Activated CD4-positive, alpha-beta T cell treated with anti-CD3 and anti-CD28 coated beads for 48 hours (primary cell): ENCODE measurements at regions not wholly inside any gene's neighbourhood (a gene's known extent, or its start where the extent isn't known, plus 50 kb on each side); places are given as distances from the start of the nearest gene placed in this dataset.

Experiments used
- DNase-seq: peaks from one replicate; pipeline ENCODE4 v3.0.0-alpha.2; 2020

- DNase-seq = no peak
These were observed 656.2 kb downstream of the FRK start for GRCh38 chr6:115404446-115404845.

GRCh38 chr6:115398607-115399006 is 662.1 kb downstream of the FRK start:
- DNase-seq = no peak

- no peak for DNase-seq
These were observed 664.4 kb downstream of the FRK start for GRCh38 chr6:115396112-115396906.

GRCh38 chr6:115393821-115394220 is 666.9 kb downstream of the FRK start:
- no peak for DNase-seq

DNA sequence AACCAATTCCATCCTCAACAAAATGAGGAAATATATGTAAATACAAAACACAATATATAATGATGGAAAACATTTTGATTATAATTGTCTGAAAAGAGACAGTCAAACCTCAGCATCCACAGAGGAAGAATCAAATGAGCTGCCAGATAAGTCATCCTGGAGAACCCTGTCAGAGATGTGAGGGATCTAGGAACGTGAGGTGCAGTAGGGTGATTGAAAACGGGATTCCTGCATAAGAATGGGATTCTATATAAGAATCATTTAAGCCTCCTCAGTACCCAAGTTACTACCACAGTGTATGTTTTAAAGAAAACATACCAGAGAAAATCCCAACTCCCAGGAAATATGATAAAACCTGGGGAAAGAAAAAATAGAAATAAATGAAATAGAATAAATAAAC is 690.5 kb downstream of the FRK start:
- no peak for DNase-seq

DNA sequence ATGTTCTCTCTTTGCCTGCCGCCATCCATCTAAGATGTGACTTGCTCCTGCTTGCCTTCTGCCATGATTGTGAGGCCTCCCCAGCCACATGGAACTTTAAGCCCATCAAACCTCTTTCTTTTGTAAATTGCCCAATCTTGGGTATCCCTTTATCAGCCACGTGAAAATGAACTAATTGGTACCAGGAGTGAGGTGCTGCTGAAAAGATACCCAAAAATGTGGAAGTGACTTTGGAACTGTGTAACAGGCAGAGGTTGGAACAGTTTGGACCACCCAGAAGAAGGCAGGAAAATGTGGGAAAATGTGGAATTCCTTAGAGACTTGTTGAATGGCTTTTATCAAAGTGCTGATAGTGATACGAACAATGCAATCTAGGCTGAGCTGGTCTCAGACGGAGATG is 694.9 kb downstream of the FRK start:
- no peak for DNase-seq

GRCh38 chr6:115363379-115363778 is 697.3 kb downstream of the FRK start:
- DNase-seq = no peak

DNA sequence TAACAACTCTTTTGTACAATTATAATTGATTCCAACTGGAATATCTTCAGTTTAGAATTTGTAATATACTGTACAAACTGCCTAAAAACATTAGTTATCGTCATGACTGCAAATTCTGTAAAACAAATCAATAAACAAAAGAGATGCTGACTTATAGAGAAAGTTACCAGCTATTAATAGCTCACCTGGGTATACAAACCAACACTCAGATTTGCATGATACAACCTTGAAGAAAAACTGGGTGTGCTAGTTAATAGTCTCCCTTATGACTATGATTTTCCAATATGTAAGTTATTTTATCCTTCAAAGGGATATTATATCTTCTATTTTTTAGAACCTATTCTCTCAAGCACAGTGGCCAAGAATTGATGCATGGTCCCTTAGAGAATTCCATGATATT is 698.5 kb downstream of the FRK start:
- no peak for DNase-seq

- DNase-seq = no peak
These were observed 699.9 kb downstream of the FRK start for GRCh38 chr6:115360602-115361325.

DNA sequence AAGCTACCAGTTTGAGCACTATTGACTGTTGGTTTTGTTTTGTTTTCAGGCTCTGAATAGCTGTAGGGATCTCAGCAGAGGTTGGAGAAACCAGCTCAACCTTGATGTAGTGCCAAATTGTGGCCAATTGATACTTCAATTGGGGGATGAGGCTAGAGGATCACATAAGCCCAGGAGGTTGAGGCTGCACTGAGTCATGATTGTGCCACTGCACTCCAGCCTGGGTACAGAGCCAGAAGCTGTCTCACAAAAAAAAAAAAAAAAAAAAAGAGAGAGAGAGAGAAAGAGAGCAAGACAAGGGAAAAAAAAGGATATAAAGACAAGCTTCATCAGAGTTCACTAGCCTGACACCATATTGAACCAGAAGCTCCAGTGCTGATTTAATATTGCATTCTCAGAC is 702.1 kb downstream of the FRK start:
- DNase-seq = no peak

DNA sequence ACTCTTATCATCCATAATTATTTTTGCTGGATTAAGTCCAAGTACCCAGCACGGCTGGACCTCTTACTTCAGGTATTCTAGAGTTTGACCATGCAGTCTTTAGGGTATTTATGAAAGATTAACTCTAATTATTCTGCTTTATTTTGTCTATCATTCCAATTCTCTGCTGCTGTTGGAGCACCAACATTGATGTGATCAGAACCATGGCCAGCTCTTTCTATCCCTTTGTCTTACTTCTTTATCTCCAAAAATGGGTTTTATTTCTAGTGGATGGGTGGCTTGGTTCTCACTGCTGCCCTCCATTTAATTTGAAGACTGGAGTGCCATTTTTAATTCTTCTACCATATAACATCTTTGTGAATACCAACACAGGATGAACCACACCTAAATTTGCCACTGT is 704.3 kb downstream of the FRK start:
- DNase-seq = no peak

- no peak for DNase-seq
These were observed 737.7 kb downstream of the FRK start for GRCh38 chr6:115323001-115323400.

GRCh38 chr6:115319823-115320222 is 740.9 kb downstream of the FRK start:
- DNase-seq = no peak

- no peak for DNase-seq
These were observed 750.5 kb downstream of the FRK start for GRCh38 chr6:115310156-115310555.

DNA sequence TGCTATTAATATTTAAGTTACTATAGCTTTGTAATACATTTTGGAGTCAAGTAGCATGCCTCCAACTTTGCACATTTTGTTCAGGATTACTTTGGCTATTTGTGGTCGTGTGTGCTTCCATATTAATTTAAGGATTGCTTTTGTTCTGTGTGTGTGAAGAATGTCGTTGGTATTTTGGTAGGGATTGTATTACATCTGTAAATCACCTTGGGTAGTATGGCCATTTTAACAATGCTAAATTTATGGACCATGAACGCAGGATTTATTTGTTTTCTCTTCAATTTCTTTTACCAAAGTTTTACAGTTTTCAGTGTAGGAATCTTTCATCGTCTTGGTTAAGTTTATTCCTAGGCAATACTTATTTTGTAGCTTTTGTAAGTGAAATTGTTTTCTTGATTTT is 758.0 kb downstream of the FRK start:
- DNase-seq = no peak

DNA sequence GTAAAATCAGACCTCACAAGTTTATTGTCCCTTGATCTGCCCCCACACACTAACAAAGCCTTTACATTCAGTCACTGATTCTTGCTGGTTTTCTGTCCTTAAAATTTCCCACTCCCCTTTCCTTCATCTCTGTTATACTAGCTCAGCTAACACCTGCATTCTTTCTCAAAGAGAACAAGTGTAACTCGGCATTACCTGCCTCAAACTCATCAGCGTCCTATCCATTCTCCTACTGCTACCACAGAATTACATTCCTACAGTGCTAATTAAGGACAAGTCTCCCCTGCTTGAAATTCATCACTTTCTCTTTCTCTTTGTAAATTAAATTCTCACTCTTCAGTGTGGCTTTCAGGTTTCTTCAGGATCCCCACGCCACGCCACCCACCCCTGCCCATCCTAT is 773.2 kb downstream of the FRK start:
- DNase-seq = no peak

DNA sequence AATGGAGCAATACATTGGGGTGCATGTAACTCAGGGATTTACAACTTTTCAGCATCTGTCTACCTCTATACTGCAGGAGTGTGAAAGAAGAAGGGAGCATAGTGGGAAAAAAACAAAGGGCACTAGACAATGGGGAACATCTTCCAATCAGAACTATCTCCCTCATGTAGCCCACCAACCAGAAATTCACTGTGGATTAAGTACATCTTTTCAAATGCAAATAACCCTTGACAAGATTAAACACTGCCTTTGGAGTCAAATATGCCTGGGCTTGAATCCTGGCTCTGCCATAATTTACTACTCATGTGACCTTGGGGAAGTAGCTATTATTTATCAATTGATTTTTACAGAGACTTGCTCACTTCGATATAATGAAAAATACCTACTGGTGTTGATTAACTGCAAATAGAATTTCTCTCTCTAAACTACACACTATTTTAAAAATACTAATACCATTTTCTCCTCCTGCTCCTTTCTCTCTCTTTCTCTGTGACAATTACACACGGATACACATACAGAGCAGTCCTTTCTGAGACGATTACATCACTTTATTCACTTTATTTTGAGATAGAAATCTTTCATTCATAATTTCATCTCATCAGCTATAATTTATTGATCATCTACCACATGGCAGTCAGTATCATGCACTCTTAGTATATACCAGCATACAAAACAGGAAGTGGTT is 783.7 kb downstream of the FRK start:
- DNase-seq = no peak

GRCh38 chr6:115272311-115272710 is 788.4 kb downstream of the FRK start:
- no peak for DNase-seq

GRCh38 chr6:115271434-115271833 is 789.3 kb downstream of the FRK start:
- DNase-seq = no peak

DNA sequence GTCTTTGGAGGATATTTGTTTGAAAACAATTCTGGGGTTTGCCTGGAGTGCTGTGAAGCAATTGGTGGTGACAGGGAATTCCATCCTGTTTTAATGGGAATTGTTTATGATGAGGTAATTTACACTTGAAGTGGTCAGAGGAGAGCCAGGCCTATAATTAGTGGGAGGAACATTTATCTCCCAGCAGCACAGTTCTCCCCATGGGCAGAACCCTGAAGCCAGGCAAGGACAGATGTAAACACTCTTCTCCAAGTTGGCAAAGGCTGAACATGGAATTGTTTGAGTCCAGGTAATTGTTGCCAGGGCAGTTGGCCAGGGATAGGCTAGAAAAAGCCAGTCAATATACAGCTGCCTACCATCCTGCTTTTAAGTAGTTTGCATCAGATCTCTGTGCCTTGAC is 789.7 kb downstream of the FRK start:
- no peak for DNase-seq

- DNase-seq = no peak
These were observed 819.3 kb downstream of the FRK start for GRCh38 chr6:115241373-115241772.

DNA sequence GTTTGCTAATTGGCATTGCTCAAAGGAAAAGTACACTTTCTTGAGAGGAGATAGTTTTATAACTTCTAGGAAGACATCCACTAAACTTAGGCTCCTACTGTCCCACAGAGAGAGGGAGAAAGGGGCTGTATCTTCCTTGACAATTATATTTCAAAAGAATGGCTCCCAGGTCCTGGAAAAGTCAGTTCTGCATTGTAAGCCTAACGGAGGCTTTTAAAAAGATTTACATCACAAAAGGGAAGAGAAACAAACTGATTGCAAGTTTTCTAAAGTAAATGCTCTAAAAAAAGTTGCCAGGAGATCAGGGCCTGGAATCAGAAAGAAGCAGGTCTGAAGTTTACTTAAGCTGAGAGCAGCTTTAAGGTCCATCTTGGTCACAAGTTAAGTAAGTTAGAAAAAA is 839.5 kb downstream of the FRK start:
- DNase-seq = no peak

DNA sequence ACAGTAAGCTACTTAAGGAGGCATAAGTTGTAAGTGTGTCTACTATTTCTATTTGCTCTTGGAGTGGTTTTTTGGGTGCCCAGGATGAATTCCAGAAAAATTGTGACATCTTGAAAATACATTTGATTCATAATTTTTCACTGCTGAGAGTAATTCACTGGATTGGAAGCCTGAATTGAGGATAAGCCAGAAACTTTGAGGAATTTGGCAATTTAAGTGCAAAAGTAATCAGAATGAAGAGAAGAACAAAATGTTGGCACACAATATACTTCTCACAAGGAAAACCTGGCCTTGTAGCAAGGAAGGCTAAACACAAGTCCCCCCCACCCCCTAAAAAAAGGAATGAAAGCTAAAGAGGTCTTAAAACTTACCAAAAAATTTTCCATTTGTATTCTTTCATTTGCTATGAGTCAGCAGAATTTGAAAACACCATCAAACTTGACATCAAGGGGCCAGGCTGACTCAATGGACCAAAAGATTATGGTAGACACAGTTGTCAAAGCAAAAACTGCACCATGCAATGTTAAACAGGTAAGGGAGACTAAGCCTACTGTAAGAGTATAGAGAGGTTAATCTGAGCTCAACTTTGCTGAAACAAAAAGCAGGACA is 840.0 kb downstream of the FRK start:
- no peak for DNase-seq

GRCh38 chr6:115219645-115220044 is 841.0 kb downstream of the FRK start:
- no peak for DNase-seq
